ENCODE measurements at regions not wholly inside any gene's neighbourhood (a gene's known extent, or its start where the extent isn't known, plus 50 kb on each side); places are given as distances from the start of the nearest gene placed in this dataset.

DNA sequence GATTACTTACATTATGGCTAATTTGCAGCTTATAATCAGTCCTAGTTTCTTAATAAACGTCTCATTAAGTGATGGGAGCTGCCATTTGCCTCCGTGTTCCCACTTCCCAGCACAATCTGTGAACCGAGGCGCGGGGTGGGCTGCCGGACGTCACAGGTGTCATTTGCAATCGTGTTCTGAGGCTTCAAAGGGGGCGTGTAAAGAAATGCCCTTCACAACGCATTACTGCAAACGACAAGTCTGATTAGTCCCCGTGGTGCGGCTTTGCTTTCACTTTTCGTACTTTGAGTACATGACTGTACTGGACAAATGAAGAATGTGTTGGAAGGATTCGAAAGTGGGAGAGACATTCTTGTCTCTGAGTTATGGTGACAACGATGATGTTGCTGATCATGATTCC is 614.2 kb upstream of the ADARB2 start:
- ChIA-PET POLR2A (no interaction called here), CTCF (no interaction called here)
- Histone ChIP-seq H3K4me3 (ENCODE audit: low read depth, low read length) (no peak overlapping the region), H3K36me3 (ENCODE audit: control insufficient read depth in 2 of 2, insufficient read depth in 1 of 2, low read length in 2 of 2) (no peaks in the 10 kb centered on the region), H3K27ac (ENCODE audit: extremely low read depth, low read depth, low read length) (no peak overlapping the region), H3K9me3 (ENCODE audit: control insufficient read depth, insufficient read depth, low read depth, low read length) (no peaks in the 10 kb centered on the region), H3K4me1 (ENCODE audit: control insufficient read depth, insufficient read depth, low read length) (no peaks in the 10 kb centered on the region)
- TF ChIP-seq ZNF214 (tag by site-specific recombination; IDR thresholded peaks at IDR 0.05; ENCODE audit: borderline replicate concordance) (no peak), ZNF341 (tag by site-specific recombination; IDR thresholded peaks at IDR 0.05; ENCODE audit: low read depth) (no peak), ZNF302 (tag by site-specific recombination; IDR thresholded peaks at IDR 0.05; ENCODE audit: low read depth) (no peak), ZNF621 (tag by site-specific recombination; IDR thresholded peaks at IDR 0.05) (no peak), ZNF529 (tag by site-specific recombination; IDR thresholded peaks at IDR 0.05; ENCODE audit: insufficient replicate concordance) (no peak), ZNF560 (tag by site-specific recombination; IDR thresholded peaks at IDR 0.05; ENCODE audit: borderline replicate concordance) (no peak), HOXA7 (CRISPR knock-in tag; IDR thresholded peaks at IDR 0.05; ENCODE audit: borderline replicate concordance) (no peak), ZSCAN30 (tag by site-specific recombination; IDR thresholded peaks at IDR 0.05) (no peak), ZNF510 (tag by site-specific recombination; IDR thresholded peaks at IDR 0.05; ENCODE audit: insufficient replicate concordance) (no peak), ZNF776 (tag by site-specific recombination; IDR thresholded peaks at IDR 0.05; ENCODE audit: borderline replicate concordance) (no peak), ZNF701 (tag by site-specific recombination; IDR thresholded peaks at IDR 0.05) (no peak)
- TF ChIP-seq, protein P1, sequence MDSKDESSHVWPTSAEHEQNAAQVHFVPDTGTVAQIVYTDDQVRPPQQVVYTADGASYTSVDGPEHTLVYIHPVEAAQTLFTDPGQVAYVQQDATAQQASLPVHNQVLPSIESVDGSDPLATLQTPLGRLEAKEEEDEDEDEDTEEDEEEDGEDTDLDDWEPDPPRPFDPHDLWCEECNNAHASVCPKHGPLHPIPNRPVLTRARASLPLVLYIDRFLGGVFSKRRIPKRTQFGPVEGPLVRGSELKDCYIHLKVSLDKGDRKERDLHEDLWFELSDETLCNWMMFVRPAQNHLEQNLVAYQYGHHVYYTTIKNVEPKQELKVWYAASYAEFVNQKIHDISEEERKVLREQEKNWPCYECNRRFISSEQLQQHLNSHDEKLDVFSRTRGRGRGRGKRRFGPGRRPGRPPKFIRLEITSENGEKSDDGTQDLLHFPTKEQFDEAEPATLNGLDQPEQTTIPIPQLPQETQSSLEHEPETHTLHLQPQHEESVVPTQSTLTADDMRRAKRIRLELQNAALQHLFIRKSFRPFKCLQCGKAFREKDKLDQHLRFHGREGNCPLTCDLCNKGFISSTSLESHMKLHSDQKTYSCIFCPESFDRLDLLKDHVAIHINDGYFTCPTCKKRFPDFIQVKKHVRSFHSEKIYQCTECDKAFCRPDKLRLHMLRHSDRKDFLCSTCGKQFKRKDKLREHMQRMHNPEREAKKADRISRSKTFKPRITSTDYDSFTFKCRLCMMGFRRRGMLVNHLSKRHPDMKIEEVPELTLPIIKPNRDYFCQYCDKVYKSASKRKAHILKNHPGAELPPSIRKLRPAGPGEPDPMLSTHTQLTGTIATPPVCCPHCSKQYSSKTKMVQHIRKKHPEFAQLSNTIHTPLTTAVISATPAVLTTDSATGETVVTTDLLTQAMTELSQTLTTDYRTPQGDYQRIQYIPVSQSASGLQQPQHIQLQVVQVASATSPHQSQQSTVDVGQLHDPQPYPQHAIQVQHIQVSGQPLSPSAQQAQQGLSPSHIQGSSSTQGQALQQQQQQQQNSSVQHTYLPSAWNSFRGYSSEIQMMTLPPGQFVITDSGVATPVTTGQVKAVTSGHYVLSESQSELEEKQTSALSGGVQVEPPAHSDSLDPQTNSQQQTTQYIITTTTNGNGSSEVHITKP (tag by site-specific recombination; IDR thresholded peaks at IDR 0.05): no peak

DNA sequence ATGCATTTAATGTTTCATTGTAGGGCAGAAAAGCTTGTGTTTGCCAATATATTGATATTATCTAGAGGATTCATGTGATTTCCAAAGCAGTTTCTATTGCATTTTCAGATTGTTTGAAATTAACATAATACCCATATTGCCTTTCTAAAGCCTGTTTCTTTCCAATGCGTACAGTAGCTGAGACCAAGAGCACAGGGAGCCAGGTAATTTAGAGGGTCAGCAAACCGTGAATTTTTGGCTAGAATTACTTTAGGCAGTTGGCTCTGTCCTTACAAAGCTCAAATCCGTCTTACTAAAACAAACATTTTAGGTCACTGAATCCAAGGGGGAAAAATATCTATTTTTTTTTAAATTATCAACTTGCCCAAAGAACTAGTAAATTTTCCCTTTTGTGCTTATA is 604.9 kb upstream of the ADARB2 start:
- H3K9me3 ChIP-seq (ENCODE audit: control insufficient read depth, insufficient read depth, low read depth, low read length): no peaks in the 10 kb centered on the region
- H3K4me3 ChIP-seq (ENCODE audit: low read depth, low read length): no peak overlapping the region
- CTCF ChIA-PET: no interaction called here
- H3K36me3 ChIP-seq (ENCODE audit: control insufficient read depth in 2 of 2, insufficient read depth in 1 of 2, low read length in 2 of 2): no peaks in the 10 kb centered on the region
- no peaks in the 10 kb centered on the region for H3K4me1 ChIP-seq (ENCODE audit: control insufficient read depth, insufficient read depth, low read length)
- no peak overlapping the region for H3K27ac ChIP-seq (ENCODE audit: extremely low read depth, low read depth, low read length)
- POLR2A ChIA-PET: no interaction called here
- TF ChIP-seq ZNF350 (tag by site-specific recombination; IDR thresholded peaks at IDR 0.05) (no peak), ZNF654 (tag by site-specific recombination; IDR thresholded peaks at IDR 0.05; ENCODE audit: low read depth) (no peak), ZNF623 (tag by site-specific recombination; IDR thresholded peaks at IDR 0.05) (no peak), ZNF426 (tag by site-specific recombination; IDR thresholded peaks at IDR 0.05) (no peak), ZBTB8A (tag by site-specific recombination; IDR thresholded peaks at IDR 0.05) (no peak), GLI4 (tag by site-specific recombination; IDR thresholded peaks at IDR 0.05) (no peak), ZNF114 (tag by site-specific recombination; IDR thresholded peaks at IDR 0.05) (no peak), REPIN1 (tag by site-specific recombination; IDR thresholded peaks at IDR 0.05; ENCODE audit: low read depth) (no peak), ZNF24 (tag by site-specific recombination; IDR thresholded peaks at IDR 0.05) (no peak), ZNF830 (tag by site-specific recombination; IDR thresholded peaks at IDR 0.05; ENCODE audit: low read depth) (no peak), ZNF777 (tag by site-specific recombination; IDR thresholded peaks at IDR 0.05; ENCODE audit: borderline replicate concordance) (no peak)
- TF ChIP-seq, protein P2, sequence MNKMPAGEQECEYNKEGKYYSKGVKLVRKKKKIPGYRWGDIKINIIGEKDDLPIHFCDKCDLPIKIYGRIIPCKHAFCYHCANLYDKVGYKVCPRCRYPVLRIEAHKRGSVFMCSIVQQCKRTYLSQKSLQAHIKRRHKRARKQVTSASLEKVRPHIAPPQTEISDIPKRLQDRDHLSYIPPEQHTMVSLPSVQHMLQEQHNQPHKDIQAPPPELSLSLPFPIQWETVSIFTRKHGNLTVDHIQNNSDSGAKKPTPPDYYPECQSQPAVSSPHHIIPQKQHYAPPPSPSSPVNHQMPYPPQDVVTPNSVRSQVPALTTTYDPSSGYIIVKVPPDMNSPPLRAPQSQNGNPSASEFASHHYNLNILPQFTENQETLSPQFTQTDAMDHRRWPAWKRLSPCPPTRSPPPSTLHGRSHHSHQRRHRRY (tag by site-specific recombination; IDR thresholded peaks at IDR 0.05): no peak
